ENCODE measurements at regions not wholly inside any gene's neighbourhood (a gene's known extent, or its start where the extent isn't known, plus 50 kb on each side); places are given as distances from the start of the nearest gene placed in this dataset.

DNA sequence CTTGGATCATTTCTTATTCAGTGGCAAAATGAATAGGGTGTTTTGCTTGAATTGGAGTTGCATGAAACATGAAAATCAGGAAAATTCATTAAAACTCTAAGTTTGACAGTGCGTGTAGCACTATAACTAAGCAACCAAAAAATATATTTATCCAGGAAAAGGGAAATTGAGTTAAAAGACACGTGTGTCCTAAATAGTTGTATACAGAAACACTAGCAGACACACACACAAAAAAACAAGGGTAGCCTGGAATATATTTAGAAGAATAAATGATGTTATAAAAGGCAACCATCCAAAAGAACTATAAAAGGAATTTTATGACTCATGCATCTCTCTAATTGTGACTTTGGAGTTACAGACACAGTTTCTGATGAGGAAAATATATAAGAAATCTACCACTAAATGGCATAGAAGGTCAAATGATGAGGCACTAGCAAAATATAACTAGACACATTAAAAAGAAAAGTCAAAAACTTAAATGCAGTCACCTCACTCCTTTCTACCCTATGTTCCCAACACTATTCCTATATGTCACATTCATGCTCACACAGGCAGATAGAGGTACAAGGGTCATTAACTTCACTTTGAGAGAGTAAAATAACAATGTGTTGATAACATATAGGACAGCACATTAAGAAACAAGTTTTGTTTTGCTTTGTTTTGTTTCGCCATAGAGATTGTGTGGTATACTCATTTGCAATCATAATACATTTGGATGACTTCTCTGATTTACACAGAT, 793.6 kb upstream of the INTU start:
- ChIA-PET CTCF (no interaction called here), POLR2A (ENCODE audit: low non-redundant PET) (interaction anchor here (0.6 kb wide), 1 partner anchor 986 kb away, joined by 3 read pairs; no protein-coding TSS in a partner anchor)
- H3K27ac ChIP-seq = no peak overlapping the region
- TF ChIP-seq, protein P1, sequence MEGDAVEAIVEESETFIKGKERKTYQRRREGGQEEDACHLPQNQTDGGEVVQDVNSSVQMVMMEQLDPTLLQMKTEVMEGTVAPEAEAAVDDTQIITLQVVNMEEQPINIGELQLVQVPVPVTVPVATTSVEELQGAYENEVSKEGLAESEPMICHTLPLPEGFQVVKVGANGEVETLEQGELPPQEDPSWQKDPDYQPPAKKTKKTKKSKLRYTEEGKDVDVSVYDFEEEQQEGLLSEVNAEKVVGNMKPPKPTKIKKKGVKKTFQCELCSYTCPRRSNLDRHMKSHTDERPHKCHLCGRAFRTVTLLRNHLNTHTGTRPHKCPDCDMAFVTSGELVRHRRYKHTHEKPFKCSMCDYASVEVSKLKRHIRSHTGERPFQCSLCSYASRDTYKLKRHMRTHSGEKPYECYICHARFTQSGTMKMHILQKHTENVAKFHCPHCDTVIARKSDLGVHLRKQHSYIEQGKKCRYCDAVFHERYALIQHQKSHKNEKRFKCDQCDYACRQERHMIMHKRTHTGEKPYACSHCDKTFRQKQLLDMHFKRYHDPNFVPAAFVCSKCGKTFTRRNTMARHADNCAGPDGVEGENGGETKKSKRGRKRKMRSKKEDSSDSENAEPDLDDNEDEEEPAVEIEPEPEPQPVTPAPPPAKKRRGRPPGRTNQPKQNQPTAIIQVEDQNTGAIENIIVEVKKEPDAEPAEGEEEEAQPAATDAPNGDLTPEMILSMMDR (conservative IDR thresholded peaks at IDR 0.05; ENCODE audit: low read depth) = no peak
- no peak for DNase-seq (ENCODE audit: low spot score)

DNA sequence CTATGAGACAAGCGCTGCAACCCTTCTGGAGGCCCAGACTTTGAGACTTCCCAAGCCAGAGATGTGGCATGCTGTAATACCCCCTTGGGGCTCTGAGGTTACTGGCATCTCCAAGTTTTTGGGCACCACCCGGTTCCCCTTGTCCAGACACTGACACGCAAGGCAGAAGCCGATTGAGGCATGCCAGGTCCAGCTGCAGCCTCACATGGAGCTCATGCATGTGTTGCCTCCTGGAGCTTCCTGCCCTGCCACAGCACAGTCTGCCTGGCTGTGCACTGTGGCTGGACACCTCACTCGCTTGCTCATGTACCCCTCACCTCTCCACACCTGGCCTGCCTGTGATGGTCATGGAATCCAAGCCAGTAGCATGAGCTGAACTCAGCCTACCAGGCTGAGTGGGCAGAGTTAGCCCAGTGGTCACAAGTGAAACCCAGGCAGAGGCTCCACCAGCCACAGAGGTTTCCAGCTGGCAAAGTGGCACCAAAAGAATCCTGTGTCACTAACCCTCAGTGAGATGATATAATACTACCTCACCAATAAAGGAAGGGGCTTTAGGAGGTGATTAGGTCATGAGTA, 789.2 kb upstream of the INTU start:
- ChIA-PET POLR2A (ENCODE audit: low non-redundant PET) (no interaction called here), CTCF (no interaction called here)
- no peak for DNase-seq (ENCODE audit: low spot score)

DNA sequence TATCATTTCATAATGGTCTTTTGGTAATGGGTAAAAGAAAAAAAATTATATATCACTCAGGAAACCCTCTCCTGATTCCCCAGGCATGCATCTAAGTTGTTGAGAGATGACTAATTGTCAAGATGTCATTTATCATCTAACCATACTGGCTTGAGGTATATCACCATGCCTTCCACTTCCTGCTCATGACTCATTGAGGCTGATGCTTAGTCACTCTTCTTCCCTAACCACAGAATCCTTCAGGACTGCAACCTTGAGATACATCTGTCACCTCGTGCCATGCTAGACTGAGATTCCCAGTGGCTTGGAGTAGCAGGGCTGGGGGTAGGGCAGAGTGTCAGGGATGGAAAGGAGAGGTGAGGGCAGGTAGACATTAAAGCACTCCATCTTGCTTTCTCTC, 782.5 kb upstream of the INTU start:
- peak; percentile 87 for DNase-seq (ENCODE audit: low spot score)
- ChIA-PET POLR2A (ENCODE audit: low non-redundant PET) (no interaction called here), CTCF (no interaction called here)
- no peak overlapping the region for H3K27ac ChIP-seq
- TF ChIP-seq, protein P1 (conservative IDR thresholded peaks at IDR 0.05; ENCODE audit: low read depth) = no peak

More for the DNA sequence above, 789.2 kb upstream of the INTU start:
- H3K27ac ChIP-seq = no peak overlapping the region
- TF ChIP-seq, protein P1 (conservative IDR thresholded peaks at IDR 0.05; ENCODE audit: low read depth) = no peak

DNA sequence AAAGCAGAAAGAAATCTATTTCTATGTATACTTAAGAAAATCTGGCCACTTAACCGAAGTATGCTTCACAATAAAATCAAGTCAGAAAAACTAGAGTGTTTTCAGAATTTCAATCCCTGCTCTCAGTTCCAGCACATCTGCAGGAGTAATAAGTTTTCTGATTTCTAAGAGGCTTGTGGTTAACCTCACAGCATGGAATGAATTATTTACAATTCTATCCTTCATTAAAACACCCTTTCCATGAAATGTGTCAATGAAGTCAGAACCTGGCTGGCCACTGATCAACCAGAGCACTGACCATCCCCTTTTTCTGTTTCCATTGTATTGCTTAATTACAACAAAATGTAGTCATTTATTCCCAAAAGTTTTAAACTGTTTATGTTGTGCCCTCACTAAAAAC, 781.4 kb upstream of the INTU start:
- no peak for DNase-seq (ENCODE audit: low spot score)
- ChIA-PET CTCF (no interaction called here), POLR2A (ENCODE audit: low non-redundant PET) (no interaction called here)
- TF ChIP-seq, protein P1 (conservative IDR thresholded peaks at IDR 0.05; ENCODE audit: low read depth) = no peak
- no peak overlapping the region for H3K27ac ChIP-seq

DNA sequence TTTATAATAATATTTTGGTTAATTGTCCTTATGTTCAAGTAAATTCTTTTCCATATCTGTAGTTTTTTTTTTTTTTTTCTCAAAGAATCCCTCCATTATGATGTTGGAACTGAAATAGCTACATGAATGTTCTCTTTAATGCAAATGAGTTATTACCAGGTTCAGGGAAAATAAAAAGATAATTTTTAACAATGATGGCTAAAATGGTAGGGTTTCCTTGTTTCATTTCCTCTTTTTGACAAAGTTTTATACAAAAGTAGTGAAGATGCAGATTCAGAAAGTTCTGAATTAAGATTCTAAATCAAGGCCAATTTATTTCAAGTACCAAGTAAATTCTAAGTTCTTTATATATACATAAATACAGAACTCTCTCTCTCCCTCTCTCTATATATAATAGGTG, 779.0 kb upstream of the INTU start:
- H3K27ac ChIP-seq = no peak overlapping the region
- POLR2A ChIA-PET (ENCODE audit: low non-redundant PET) = no interaction called here
- TF ChIP-seq, protein P1 (conservative IDR thresholded peaks at IDR 0.05; ENCODE audit: low read depth) = no peak
- no peak for DNase-seq (ENCODE audit: low spot score)
- CTCF ChIA-PET = interaction anchor here (0.7 kb wide), 1 partner anchor 273 kb away, joined by 3 read pairs; no protein-coding TSS in a partner anchor

- TF ChIP-seq, protein P1 (conservative IDR thresholded peaks at IDR 0.05; ENCODE audit: low read depth) = no peak
- CTCF ChIA-PET = no interaction called here
- POLR2A ChIA-PET (ENCODE audit: low non-redundant PET) = no interaction called here
- no peak overlapping the region for H3K27ac ChIP-seq
- no peak for DNase-seq (ENCODE audit: low spot score)
Measured at GRCh38 chr4:126856906-126857305, 775.9 kb upstream of the INTU start.

Measured in RWPE1 (cell line).